ENCODE measurements at regions not wholly inside any gene's neighbourhood (a gene's known extent, or its start where the extent isn't known, plus 50 kb on each side); places are given as distances from the start of the nearest gene placed in this dataset.

DNA sequence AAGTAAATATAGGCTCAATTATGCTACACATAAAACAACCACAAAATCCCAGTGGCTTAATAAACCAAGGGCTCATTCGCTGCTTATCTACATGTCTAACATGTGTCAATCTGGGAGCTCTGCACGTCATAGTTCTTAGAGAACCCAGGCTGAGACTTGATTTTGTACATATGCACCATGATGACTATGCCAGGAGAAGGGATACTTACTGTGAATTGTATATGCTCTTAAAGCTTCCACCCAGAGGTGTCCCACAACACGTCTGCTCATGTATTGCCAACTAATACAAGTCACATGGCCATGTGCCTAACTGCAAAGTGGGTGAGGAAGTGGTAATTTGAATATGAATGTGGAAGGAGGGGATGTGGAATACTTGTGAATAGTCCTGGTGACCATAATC, 262.1 kb downstream of the CPS1 start:
- no peak for FAIRE-seq
- no peak overlapping the region for H3K9ac ChIP-seq (replicated peaks in 1 of 4; ENCODE audit: extremely low read depth in 1 of 4, low read depth in 3 of 4, low read length in 3 of 4)
- H3K27ac ChIP-seq (ENCODE audit: low read depth, low read length): no peak overlapping the region
- H4K91ac ChIP-seq (replicated peaks; ENCODE audit: insufficient read length, low read length): no peak overlapping the region
- POLR2A ChIA-PET (ENCODE audit: partially characterized antibody): no interaction called here
- H3K9me3 ChIP-seq (ENCODE audit: insufficient read depth in 2 of 2, low read depth in 1 of 2, low read length in 1 of 2): no peaks in the 10 kb centered on the region
- H3K56ac ChIP-seq (replicated peaks; ENCODE audit: insufficient read length, low read depth, low read length): no peak overlapping the region
- no peaks in the 10 kb centered on the region for H3K27me3 ChIP-seq (replicated peaks in 1 of 4; ENCODE audit: control insufficient read depth in 3 of 4, extremely low read depth in 1 of 4, insufficient read depth in 3 of 4, low read length in 3 of 4)
- WGBS, 2 experiments (ENCODE audit: extremely low coverage in 1 of 2, insufficient coverage in 1 of 2, insufficient read length in 1 of 2, insufficient replicate concordance in 2 of 2, low coverage in 1 of 2, low lambda C conversion rate in 2 of 2, missing lambda C conversion rate in 1 of 2): 88% methylated on average over 3 of the region's 3 CpGs; no CpG with 5 or more reads in 1 of the 2 experiments
- DNase-seq (ENCODE audit: low read depth in 1 of 2, low spot score in 2 of 2): no peak
- no peak overlapping the region for H3K23ac ChIP-seq (ENCODE audit: insufficient read length)
- no peaks in the 10 kb centered on the region for H4K20me1 ChIP-seq (replicated peaks in 1 of 2; ENCODE audit: control insufficient read depth in 1 of 2, insufficient read depth in 2 of 2, low read length in 2 of 2)
- no peak overlapping the region for H4K8ac ChIP-seq (ENCODE audit: extremely low read depth, insufficient read depth, low read length)
- no peak overlapping the region for H4K5ac ChIP-seq (ENCODE audit: insufficient read length, low read depth, low read length)
- no peak overlapping the region for H3K14ac ChIP-seq (ENCODE audit: insufficient read length)
- H3K18ac ChIP-seq (ENCODE audit: extremely low read depth, low read length): no peak overlapping the region
- no peak overlapping the region for H2BK5ac ChIP-seq (ENCODE audit: low read depth, low read length)
- no peak overlapping the region for H2BK20ac ChIP-seq (ENCODE audit: low read length)
- no peak overlapping the region for H2BK15ac ChIP-seq (ENCODE audit: low read length)
- no peaks in the 10 kb centered on the region for H3K79me1 ChIP-seq (ENCODE audit: low read depth, low read length)
- H3K23me2 ChIP-seq (ENCODE audit: low read depth, low read length): no peaks in the 10 kb centered on the region
- TF ChIP-seq FOSL1 (IDR thresholded peaks at IDR 0.05; ENCODE audit: insufficient read depth, low read depth, low read length) (no peak), CHD2 (IDR thresholded peaks at IDR 0.05; ENCODE audit: low read length) (no peak), POLR2A (IDR thresholded peaks at IDR 0.05; ENCODE audit: control extremely low read depth in 1 of 2, low read depth in 2 of 2, low read length in 2 of 2) (no peak), TCF12 (IDR thresholded peaks at IDR 0.05; ENCODE audit: low read depth, low read length) (no peak), TEAD4 (IDR thresholded peaks at IDR 0.05; ENCODE audit: low read depth, low read length) (no peak), BCL11A (IDR thresholded peaks at IDR 0.05; ENCODE audit: low read depth in 2 of 2, low read length in 2 of 2) (no peak), CBX8 (IDR thresholded peaks at IDR 0.05; ENCODE audit: borderline replicate concordance, low read depth, low read length) (no peak), GTF2F1 (IDR thresholded peaks at IDR 0.05; ENCODE audit: borderline replicate concordance, low read depth, low read length) (no peak), SIRT6 (IDR thresholded peaks at IDR 0.05; ENCODE audit: low read length) (no peak), CHD1 (IDR thresholded peaks at IDR 0.05; ENCODE audit: low read depth, low read length) (no peak), SP2 (IDR thresholded peaks at IDR 0.05; ENCODE audit: low read length) (no peak), RFX5 (IDR thresholded peaks at IDR 0.05; ENCODE audit: borderline replicate concordance, low read depth, low read length) (no peak), POU5F1 (IDR thresholded peaks at IDR 0.05; ENCODE audit: low read depth, low read length) (no peak), TAF1 (IDR thresholded peaks at IDR 0.05; ENCODE audit: low read depth, low read length) (no peak), HDAC6 (IDR thresholded peaks at IDR 0.05; ENCODE audit: low read depth, low read length) (no peak), JUND (IDR thresholded peaks at IDR 0.05; ENCODE audit: low read length) (no peak)
- H3K4ac ChIP-seq (replicated peaks; ENCODE audit: insufficient read length, low read depth, low read length): no peak overlapping the region
- no peaks in the 10 kb centered on the region for H3K79me2 ChIP-seq (ENCODE audit: control insufficient read depth in 1 of 2, insufficient read depth in 2 of 2, low read length in 2 of 2)
- H2BK12ac ChIP-seq (ENCODE audit: low read depth, low read length): no peak overlapping the region
- H2BK120ac ChIP-seq (replicated peaks; ENCODE audit: low read depth, low read length): no peak overlapping the region
- peaks cover 0 to 3% (median 0%) of the 10 kb centered on the region in 4 experiments; a peak in 2 of 7 replicates for H3K4me1 ChIP-seq (replicated peaks in 1 of 4; ENCODE audit: control insufficient read depth in 3 of 4, insufficient read depth in 4 of 4, low read length in 3 of 4)
- H2AFZ ChIP-seq (ENCODE audit: low read length): 0 out of 2 replicates have a peak overlapping the region, but pooled peaks have one; percentile 46
- H3K4me3 ChIP-seq (ENCODE audit: extremely low read depth in 1 of 4, insufficient read depth in 2 of 4, low read depth in 3 of 4, low read length in 4 of 4): no peak overlapping the region
- CTCF ChIA-PET (ENCODE audit: partially characterized antibody): interaction anchor here (0.6 kb wide), 1 partner anchor 58 kb away, joined by 3 read pairs; no protein-coding TSS in a partner anchor
- H2AK5ac ChIP-seq (ENCODE audit: low read depth, low read length): no peak overlapping the region
- H3K36me3 ChIP-seq (ENCODE audit: control insufficient read depth in 2 of 4, insufficient read depth in 4 of 4, low read length in 3 of 4): no peaks in the 10 kb centered on the region
- no peak overlapping the region for H3K4me2 ChIP-seq (ENCODE audit: insufficient read depth in 1 of 2, low read depth in 2 of 2, low read length in 2 of 2)
